ENCODE measurements at regions not wholly inside any gene's neighbourhood (a gene's known extent, or its start where the extent isn't known, plus 50 kb on each side); places are given as distances from the start of the nearest gene placed in this dataset.

- TF ChIP-seq, protein P1, sequence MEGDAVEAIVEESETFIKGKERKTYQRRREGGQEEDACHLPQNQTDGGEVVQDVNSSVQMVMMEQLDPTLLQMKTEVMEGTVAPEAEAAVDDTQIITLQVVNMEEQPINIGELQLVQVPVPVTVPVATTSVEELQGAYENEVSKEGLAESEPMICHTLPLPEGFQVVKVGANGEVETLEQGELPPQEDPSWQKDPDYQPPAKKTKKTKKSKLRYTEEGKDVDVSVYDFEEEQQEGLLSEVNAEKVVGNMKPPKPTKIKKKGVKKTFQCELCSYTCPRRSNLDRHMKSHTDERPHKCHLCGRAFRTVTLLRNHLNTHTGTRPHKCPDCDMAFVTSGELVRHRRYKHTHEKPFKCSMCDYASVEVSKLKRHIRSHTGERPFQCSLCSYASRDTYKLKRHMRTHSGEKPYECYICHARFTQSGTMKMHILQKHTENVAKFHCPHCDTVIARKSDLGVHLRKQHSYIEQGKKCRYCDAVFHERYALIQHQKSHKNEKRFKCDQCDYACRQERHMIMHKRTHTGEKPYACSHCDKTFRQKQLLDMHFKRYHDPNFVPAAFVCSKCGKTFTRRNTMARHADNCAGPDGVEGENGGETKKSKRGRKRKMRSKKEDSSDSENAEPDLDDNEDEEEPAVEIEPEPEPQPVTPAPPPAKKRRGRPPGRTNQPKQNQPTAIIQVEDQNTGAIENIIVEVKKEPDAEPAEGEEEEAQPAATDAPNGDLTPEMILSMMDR (IDR thresholded peaks at IDR 0.05): no peak
- TF ChIP-seq POLR2A (IDR thresholded peaks at IDR 0.05): no peak
Observed at GRCh38 chr9:30235564-30235963, 2148.9 kb upstream of the ACO1 start.
